Ascending aorta (tissue), 2 donors: ENCODE measurements at regions not wholly inside any gene's neighbourhood (a gene's known extent, or its start where the extent isn't known, plus 50 kb on each side); places are given as distances from the start of the nearest gene placed in this dataset.

Source experiments
- DNase-seq, 2 donors: peaks; one replicate each; pipeline ENCODE4 v3.0.0-alpha.2; 2019; ENCODE audit warnings: low spot score in 2 of 2
- H3K27ac ChIP-seq, 2 donors: fragments of 200-600 bp; sonication (generic); one replicate each; pipeline ENCODE4 v1.5.1; 2016 to 2017; ENCODE audit warnings: mild to moderate bottlenecking in 1 of 2
- H3K27me3 ChIP-seq: fragments of 200-600 bp; sonication (generic); one replicate; pipeline ENCODE4 v1.5.1; 2017
- H3K36me3 ChIP-seq, 2 donors: fragments of 200-600 bp; sonication (generic); one replicate each; pipeline ENCODE4 v1.5.1; 2016
- H3K4me1 ChIP-seq, 2 donors: fragments of 200-600 bp; sonication (generic); one replicate each; pipeline ENCODE4 v1.5.1; 2016 to 2017; ENCODE audit warnings: mild to moderate bottlenecking in 1 of 2
- H3K4me3 ChIP-seq, 2 donors: fragments of 200-600 bp; sonication (generic); one replicate each; pipeline ENCODE4 v1.5.1; 2016 to 2017; ENCODE audit warnings: mild to moderate bottlenecking in 1 of 2
- H3K9me3 ChIP-seq, 2 donors: fragments of 200-600 bp; sonication (generic); one replicate each; pipeline ENCODE4 v1.5.1; 2016
- CTCF ChIP-seq, 3 experiments: fragments of 200-600 bp in 2 of 3; fragments of 450-650 bp in 1 of 3; sonication (generic) in 2 of 3; IDR thresholded peaks; one replicate each; pipeline ENCODE4 v1.5.1; 2016 to 2019; ENCODE audit warnings: antibody characterized with exemption in 3 of 3, mild to moderate bottlenecking in 1 of 3, moderate library complexity in 1 of 3
- intact Hi-C: fragments of 100-400 bp; cut with DNase I; formaldehyde crosslinking; loops from one replicate; pipeline ENCODE4 v1.15.1; 2023

- DNase-seq, result no peak
- no peaks in the 10 kb centered on the region for H3K27me3 ChIP-seq
- no peak overlapping the region for H3K27ac ChIP-seq
- no peak overlapping the region for H3K4me3 ChIP-seq
- no peaks in the 10 kb centered on the region for H3K9me3 ChIP-seq
- H3K36me3 ChIP-seq, result no peaks in the 10 kb centered on the region
- H3K4me1 ChIP-seq, result peaks cover 0 to 9% of the 10 kb centered on the region in 2 donors
- intact Hi-C loops, result loop anchor here (5.0 kb wide), 1 partner anchor 122 kb away; no protein-coding TSS in a partner anchor
- no peak for TF ChIP-seq CTCF (IDR thresholded peaks at IDR 0.05)
Observed at GRCh38 chr6:140064366-140064765, 689.9 kb upstream of the CITED2 start.

DNA sequence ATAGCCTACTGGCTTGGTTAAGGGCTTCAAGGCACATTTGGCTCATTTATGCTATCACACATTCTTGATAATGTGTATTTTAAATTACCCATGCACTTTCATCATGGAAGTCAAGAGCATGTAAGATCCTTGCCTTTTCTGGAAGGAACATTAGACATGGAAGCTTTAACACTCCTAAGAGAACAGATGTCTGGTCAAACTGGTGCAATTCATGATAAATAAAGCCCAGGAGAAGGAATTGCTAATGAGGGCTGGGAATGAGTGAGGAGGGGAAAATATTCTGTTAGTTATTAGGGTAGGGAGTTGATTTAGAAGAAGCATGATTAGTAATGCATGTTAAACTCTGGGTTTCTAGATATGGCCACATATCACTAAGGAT, 688.6 kb upstream of the CITED2 start:
- Histone ChIP-seq H3K27me3 (no peaks in the 10 kb centered on the region), H3K4me1 (peaks cover 0 to 9% of the 10 kb centered on the region in 2 donors), H3K9me3 (no peaks in the 10 kb centered on the region), H3K4me3 (no peak overlapping the region), H3K36me3 (no peaks in the 10 kb centered on the region), H3K27ac (peak overlapping the region; percentile 19 to 47)
- DNase-seq, result no peak
- intact Hi-C loops, result loop anchor here (5.0 kb wide), 1 partner anchor 121 kb away; no protein-coding TSS in a partner anchor
- no peak for TF ChIP-seq CTCF (IDR thresholded peaks at IDR 0.05)

- Histone ChIP-seq H3K27ac (peak overlapping the region; percentile 19 to 47), H3K4me3 (no peak overlapping the region), H3K36me3 (no peaks in the 10 kb centered on the region), H3K4me1 (peaks cover 0 to 9% of the 10 kb centered on the region in 2 donors), H3K27me3 (no peaks in the 10 kb centered on the region), H3K9me3 (no peaks in the 10 kb centered on the region)
- peak in 1 of 2 donors; percentile 64 for DNase-seq
- intact Hi-C loops, result loop anchor here (5.0 kb wide), 1 partner anchor 120 kb away; no protein-coding TSS in a partner anchor
- no peak for TF ChIP-seq CTCF (IDR thresholded peaks at IDR 0.05)
Observed at GRCh38 chr6:140062043-140063020, 687.9 kb upstream of the CITED2 start.

DNA sequence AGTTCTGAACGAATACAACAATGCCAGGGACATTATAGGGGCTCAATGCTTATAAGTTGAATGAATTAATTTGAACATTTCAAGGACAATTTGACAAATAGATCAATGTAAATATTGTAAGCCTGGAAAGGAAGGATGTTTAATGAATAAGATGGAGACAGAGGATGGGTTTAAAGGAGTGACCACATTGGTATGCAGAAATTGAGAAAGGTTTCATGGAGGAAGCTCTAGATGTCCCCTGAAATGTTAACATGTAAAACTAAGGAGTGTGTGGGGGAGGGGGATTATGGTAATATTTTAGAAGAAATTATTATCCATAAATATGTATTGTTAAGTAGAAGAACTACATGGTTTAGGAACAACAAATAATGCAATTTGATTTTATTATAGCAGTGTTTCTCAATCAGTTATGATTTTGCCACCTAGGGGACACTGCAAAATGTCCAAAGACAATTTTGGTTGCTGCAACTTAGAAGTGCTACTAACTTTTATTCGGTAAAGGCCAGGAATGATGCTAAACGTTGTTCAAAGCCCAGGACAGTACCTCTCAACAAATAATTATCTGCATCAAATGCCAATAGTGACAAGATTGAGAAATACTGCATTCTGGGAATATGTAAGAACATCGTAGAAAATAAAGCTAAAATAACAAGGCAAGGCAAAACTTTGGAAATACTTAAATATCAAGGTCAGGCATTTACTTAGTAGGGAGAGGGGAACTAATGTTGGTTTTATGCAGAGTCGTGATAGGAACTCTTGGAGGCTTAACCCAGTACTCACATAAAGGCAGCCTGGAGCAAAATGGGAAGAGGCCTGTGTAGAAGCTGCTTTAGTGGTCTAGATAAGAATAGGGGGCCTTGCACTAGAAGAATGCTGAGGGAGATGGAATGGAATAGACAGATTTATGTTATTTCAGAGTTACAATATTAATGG, 686.9 kb upstream of the CITED2 start:
- intact Hi-C loops, result loop anchor here (5.0 kb wide), 1 partner anchor 119 kb away; no protein-coding TSS in a partner anchor
- H3K36me3 ChIP-seq, result no peaks in the 10 kb centered on the region
- H3K4me3 ChIP-seq, result no peak overlapping the region
- peaks cover 0 to 9% of the 10 kb centered on the region in 2 donors for H3K4me1 ChIP-seq
- no peaks in the 10 kb centered on the region for H3K27me3 ChIP-seq
- no peak for DNase-seq
- H3K27ac ChIP-seq, result peak overlapping the region; percentile 6 to 47
- no peaks in the 10 kb centered on the region for H3K9me3 ChIP-seq
- no peak for TF ChIP-seq CTCF (IDR thresholded peaks at IDR 0.05)

GRCh38 chr6:140059947-140060346, 685.5 kb upstream of the CITED2 start:
- DNase-seq, result no peak
- Histone ChIP-seq H3K27ac (no peak overlapping the region), H3K27me3 (no peaks in the 10 kb centered on the region), H3K36me3 (no peaks in the 10 kb centered on the region), H3K9me3 (no peaks in the 10 kb centered on the region), H3K4me1 (peaks cover 0 to 9% of the 10 kb centered on the region in 2 donors), H3K4me3 (no peak overlapping the region)
- intact Hi-C loops, result loop anchor here (5.0 kb wide), 1 partner anchor 118 kb away; no protein-coding TSS in a partner anchor
- TF ChIP-seq CTCF (IDR thresholded peaks at IDR 0.05), result no peak
